ENCODE measurements at regions not wholly inside any gene's neighbourhood (a gene's known extent, or its start where the extent isn't known, plus 50 kb on each side); places are given as distances from the start of the nearest gene placed in this dataset.

GRCh38 chr2:12605936-12606335 lies 110.8 kb upstream of the TRIB2 start:
- peaks cover 6% of the 10 kb centered on the region for H3K4me1 ChIP-seq (ENCODE audit: insufficient read depth, low read length)
- no peak overlapping the region for H3K4me2 ChIP-seq (ENCODE audit: insufficient read depth, low read length)
- TF ChIP-seq, protein P1, sequence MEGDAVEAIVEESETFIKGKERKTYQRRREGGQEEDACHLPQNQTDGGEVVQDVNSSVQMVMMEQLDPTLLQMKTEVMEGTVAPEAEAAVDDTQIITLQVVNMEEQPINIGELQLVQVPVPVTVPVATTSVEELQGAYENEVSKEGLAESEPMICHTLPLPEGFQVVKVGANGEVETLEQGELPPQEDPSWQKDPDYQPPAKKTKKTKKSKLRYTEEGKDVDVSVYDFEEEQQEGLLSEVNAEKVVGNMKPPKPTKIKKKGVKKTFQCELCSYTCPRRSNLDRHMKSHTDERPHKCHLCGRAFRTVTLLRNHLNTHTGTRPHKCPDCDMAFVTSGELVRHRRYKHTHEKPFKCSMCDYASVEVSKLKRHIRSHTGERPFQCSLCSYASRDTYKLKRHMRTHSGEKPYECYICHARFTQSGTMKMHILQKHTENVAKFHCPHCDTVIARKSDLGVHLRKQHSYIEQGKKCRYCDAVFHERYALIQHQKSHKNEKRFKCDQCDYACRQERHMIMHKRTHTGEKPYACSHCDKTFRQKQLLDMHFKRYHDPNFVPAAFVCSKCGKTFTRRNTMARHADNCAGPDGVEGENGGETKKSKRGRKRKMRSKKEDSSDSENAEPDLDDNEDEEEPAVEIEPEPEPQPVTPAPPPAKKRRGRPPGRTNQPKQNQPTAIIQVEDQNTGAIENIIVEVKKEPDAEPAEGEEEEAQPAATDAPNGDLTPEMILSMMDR (IDR thresholded peaks at IDR 0.05; ENCODE audit: borderline replicate concordance, extremely low read depth, low read length, poor library complexity, severe bottlenecking) = no peak
- no peak for TF ChIP-seq EZH2 (IDR thresholded peaks at IDR 0.05; ENCODE audit: borderline replicate concordance, low read depth, low read length, severe bottlenecking)
- no peaks in the 10 kb centered on the region for H3K27me3 ChIP-seq (ENCODE audit: insufficient read depth, low read length, poor library complexity)
- H3K9ac ChIP-seq (ENCODE audit: low read depth, low read length) = no peak overlapping the region
- H2AFZ ChIP-seq (ENCODE audit: low read depth, low read length) = no peak overlapping the region
- H4K20me1 ChIP-seq (ENCODE audit: insufficient read depth, low read length) = no peaks in the 10 kb centered on the region
- H3K79me2 ChIP-seq (ENCODE audit: insufficient read depth, low read length) = no peaks in the 10 kb centered on the region
- H3K36me3 ChIP-seq (ENCODE audit: insufficient read depth, low read length) = no peaks in the 10 kb centered on the region
- no peak for ATAC-seq (ENCODE audit: insufficient read depth, low read depth)
- H3K4me3 ChIP-seq (ENCODE audit: low read depth in 1 of 2, low read length in 2 of 2) = no peak overlapping the region
- DNase-seq = no peak
- no peaks in the 10 kb centered on the region for H3K9me3 ChIP-seq (ENCODE audit: insufficient read depth, low read length, severe bottlenecking)
- H3K27ac ChIP-seq (ENCODE audit: low read length) = no peak overlapping the region

GRCh38 chr2:12606472-12607000 lies 110.2 kb upstream of the TRIB2 start:
- Histone ChIP-seq H2AFZ (ENCODE audit: low read depth, low read length) (no peak overlapping the region), H3K79me2 (ENCODE audit: insufficient read depth, low read length) (no peaks in the 10 kb centered on the region), H3K9me3 (ENCODE audit: insufficient read depth, low read length, severe bottlenecking) (no peaks in the 10 kb centered on the region), H3K4me3 (ENCODE audit: low read depth in 1 of 2, low read length in 2 of 2) (no peak overlapping the region), H3K27me3 (ENCODE audit: insufficient read depth, low read length, poor library complexity) (no peaks in the 10 kb centered on the region), H3K36me3 (ENCODE audit: insufficient read depth, low read length) (no peaks in the 10 kb centered on the region), H3K9ac (ENCODE audit: low read depth, low read length) (no peak overlapping the region), H4K20me1 (ENCODE audit: insufficient read depth, low read length) (no peaks in the 10 kb centered on the region), H3K27ac (ENCODE audit: low read length) (no peak overlapping the region), H3K4me1 (ENCODE audit: insufficient read depth, low read length) (peaks cover 6% of the 10 kb centered on the region), H3K4me2 (ENCODE audit: insufficient read depth, low read length) (no peak overlapping the region)
- DNase-seq (no peak), ATAC-seq (ENCODE audit: insufficient read depth, low read depth) (peak; percentile 69)
- TF ChIP-seq, protein P1 (IDR thresholded peaks at IDR 0.05; ENCODE audit: borderline replicate concordance, extremely low read depth, low read length, poor library complexity, severe bottlenecking) = peak; percentile 42
- TF ChIP-seq EZH2 (IDR thresholded peaks at IDR 0.05; ENCODE audit: borderline replicate concordance, low read depth, low read length, severe bottlenecking) = no peak

- no peaks in the 10 kb centered on the region for H4K20me1 ChIP-seq (ENCODE audit: insufficient read depth, low read length)
- no peaks in the 10 kb centered on the region for H3K27me3 ChIP-seq (ENCODE audit: insufficient read depth, low read length, poor library complexity)
- no peak overlapping the region for H3K9ac ChIP-seq (ENCODE audit: low read depth, low read length)
- H3K4me2 ChIP-seq (ENCODE audit: insufficient read depth, low read length) = no peak overlapping the region
- no peak for DNase-seq
- no peak overlapping the region for H2AFZ ChIP-seq (ENCODE audit: low read depth, low read length)
- TF ChIP-seq, protein P1 (IDR thresholded peaks at IDR 0.05; ENCODE audit: borderline replicate concordance, extremely low read depth, low read length, poor library complexity, severe bottlenecking) = no peak
- TF ChIP-seq EZH2 (IDR thresholded peaks at IDR 0.05; ENCODE audit: borderline replicate concordance, low read depth, low read length, severe bottlenecking) = no peak
- no peaks in the 10 kb centered on the region for H3K36me3 ChIP-seq (ENCODE audit: insufficient read depth, low read length)
- H3K9me3 ChIP-seq (ENCODE audit: insufficient read depth, low read length, severe bottlenecking) = no peaks in the 10 kb centered on the region
- no peak overlapping the region for H3K4me3 ChIP-seq (ENCODE audit: low read depth in 1 of 2, low read length in 2 of 2)
- H3K79me2 ChIP-seq (ENCODE audit: insufficient read depth, low read length) = no peaks in the 10 kb centered on the region
- no peak overlapping the region for H3K27ac ChIP-seq (ENCODE audit: low read length)
- peaks cover 6% of the 10 kb centered on the region for H3K4me1 ChIP-seq (ENCODE audit: insufficient read depth, low read length)
- ATAC-seq (ENCODE audit: insufficient read depth, low read depth) = no peak
Observed at GRCh38 chr2:12607971-12608370, 108.8 kb upstream of the TRIB2 start.

GRCh38 chr2:12610314-12610713 lies 106.4 kb upstream of the TRIB2 start:
- no peak for ATAC-seq (ENCODE audit: insufficient read depth, low read depth)
- no peaks in the 10 kb centered on the region for H3K36me3 ChIP-seq (ENCODE audit: insufficient read depth, low read length)
- H2AFZ ChIP-seq (ENCODE audit: low read depth, low read length) = no peak overlapping the region
- TF ChIP-seq EZH2 (IDR thresholded peaks at IDR 0.05; ENCODE audit: borderline replicate concordance, low read depth, low read length, severe bottlenecking) = no peak
- TF ChIP-seq, protein P1 (IDR thresholded peaks at IDR 0.05; ENCODE audit: borderline replicate concordance, extremely low read depth, low read length, poor library complexity, severe bottlenecking) = no peak
- no peaks in the 10 kb centered on the region for H4K20me1 ChIP-seq (ENCODE audit: insufficient read depth, low read length)
- H3K4me3 ChIP-seq (ENCODE audit: low read depth in 1 of 2, low read length in 2 of 2) = no peak overlapping the region
- no peaks in the 10 kb centered on the region for H3K79me2 ChIP-seq (ENCODE audit: insufficient read depth, low read length)
- DNase-seq = no peak
- no peak overlapping the region for H3K27ac ChIP-seq (ENCODE audit: low read length)
- peaks cover 6% of the 10 kb centered on the region for H3K4me1 ChIP-seq (ENCODE audit: insufficient read depth, low read length)
- H3K9me3 ChIP-seq (ENCODE audit: insufficient read depth, low read length, severe bottlenecking) = no peaks in the 10 kb centered on the region
- no peak overlapping the region for H3K4me2 ChIP-seq (ENCODE audit: insufficient read depth, low read length)
- no peaks in the 10 kb centered on the region for H3K27me3 ChIP-seq (ENCODE audit: insufficient read depth, low read length, poor library complexity)
- H3K9ac ChIP-seq (ENCODE audit: low read depth, low read length) = no peak overlapping the region
